Stimulated activated CD8-positive, alpha-beta memory T cell treated with anti-CD3 and anti-CD28 coated beads, Interleukin-4, amount 100 ng/mL, for 24 hours (primary cell): ENCODE measurements at regions not wholly inside any gene's neighbourhood (a gene's known extent, or its start where the extent isn't known, plus 50 kb on each side); places are given as distances from the start of the nearest gene placed in this dataset.

Experiments
- DNase-seq: peaks from one replicate; pipeline ENCODE4 v3.0.0-alpha.2; 2020; ENCODE audit warnings: low read depth

DNA sequence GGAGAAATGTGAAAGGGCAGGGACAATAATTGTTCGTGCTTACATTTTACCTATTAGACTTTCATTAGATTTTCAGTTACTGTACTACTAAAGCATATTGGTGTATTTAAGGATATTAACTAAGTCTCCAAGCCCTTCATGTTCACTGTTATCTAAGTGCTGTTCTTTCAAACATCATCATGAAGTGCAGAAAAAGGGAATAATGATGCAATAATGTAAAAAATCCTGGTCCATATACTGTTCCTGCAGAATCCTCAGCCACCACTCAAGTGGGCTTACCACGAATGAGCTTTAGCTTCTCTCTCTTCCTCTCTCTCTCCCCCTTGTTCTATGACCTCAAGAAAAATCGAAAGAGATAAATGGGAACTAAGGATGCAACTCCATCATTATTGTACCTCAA, 600.7 kb downstream of the UTRN start:
- DNase-seq: no peak

DNA sequence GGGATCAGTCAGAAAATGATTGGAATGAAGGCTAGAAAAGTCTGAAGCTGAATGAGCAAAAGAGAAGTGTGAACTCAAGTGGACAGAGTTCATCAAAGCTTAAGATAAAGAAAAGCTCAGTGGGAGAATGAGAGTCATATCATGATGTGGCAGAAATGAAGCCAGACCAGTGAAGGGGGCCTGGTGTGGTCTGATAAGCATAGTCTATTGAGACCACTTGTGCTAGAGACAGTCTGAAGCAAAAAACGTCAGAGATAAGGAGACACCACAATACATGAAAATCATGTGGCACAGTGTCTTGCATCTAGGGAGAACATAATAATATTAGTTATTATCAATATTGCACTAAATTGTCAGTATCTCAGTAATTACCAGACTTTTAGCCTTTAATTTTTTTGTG, 601.5 kb downstream of the UTRN start:
- no peak for DNase-seq

DNA sequence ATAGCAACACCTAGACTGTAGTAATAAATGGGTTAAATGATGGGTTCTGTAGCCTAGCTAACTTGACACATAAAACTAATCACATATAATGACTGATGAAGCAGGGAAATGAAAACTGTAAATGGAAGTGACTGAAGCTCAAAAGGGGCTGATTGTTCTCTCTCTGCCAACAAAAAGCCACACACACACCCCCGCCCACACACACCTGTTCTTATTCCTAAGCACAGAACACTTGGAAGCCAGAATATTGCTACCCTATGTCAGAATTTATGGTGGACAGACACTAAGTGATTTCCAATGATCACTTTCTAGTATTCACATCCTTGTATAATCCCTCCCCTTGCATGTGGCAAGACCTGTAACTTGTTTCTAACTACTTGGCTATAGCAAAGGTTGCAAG, 603.5 kb downstream of the UTRN start:
- no peak for DNase-seq

DNA sequence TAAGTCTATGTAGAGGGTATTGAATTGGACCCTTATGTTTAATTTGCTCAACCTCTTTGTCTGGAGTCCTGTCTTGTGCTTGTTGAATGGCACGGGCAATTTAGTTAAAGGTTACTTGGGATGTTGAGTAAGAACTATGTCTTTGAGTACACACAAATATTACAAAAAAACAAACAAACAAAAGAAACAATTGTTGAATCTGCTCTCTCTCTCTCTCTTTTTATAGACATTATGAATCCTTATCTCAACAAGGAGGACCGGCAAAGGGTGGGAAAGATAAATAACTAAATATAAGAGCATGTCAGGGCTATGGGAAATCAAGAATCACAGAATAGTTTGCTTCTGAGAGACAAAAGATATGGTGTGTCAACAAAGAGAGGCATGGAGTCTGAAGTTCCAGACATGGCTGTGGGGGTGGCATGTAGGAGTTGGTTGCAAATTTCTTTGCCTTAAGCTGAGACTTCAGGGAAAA, 608.6 kb downstream of the UTRN start:
- DNase-seq: no peak

DNA sequence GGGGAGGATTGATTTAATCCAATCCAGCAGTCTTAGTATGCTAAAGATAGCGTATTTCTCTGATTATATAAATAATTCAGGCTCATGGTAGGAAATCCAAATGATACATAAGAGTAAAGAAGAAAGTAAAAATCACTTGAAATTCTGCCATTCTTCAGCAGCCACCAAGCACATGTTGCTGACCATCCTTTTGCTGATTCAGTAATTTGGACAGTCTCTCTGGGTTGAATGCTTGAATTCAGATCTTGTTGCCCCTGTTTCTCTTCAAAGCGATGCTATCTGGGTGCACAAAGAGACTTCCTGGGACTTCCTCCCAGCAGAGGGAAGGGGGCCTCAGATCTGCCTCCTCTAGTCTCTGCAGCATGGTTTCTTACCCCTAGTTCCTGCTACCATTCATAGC, 609.1 kb downstream of the UTRN start:
- no peak for DNase-seq

DNA sequence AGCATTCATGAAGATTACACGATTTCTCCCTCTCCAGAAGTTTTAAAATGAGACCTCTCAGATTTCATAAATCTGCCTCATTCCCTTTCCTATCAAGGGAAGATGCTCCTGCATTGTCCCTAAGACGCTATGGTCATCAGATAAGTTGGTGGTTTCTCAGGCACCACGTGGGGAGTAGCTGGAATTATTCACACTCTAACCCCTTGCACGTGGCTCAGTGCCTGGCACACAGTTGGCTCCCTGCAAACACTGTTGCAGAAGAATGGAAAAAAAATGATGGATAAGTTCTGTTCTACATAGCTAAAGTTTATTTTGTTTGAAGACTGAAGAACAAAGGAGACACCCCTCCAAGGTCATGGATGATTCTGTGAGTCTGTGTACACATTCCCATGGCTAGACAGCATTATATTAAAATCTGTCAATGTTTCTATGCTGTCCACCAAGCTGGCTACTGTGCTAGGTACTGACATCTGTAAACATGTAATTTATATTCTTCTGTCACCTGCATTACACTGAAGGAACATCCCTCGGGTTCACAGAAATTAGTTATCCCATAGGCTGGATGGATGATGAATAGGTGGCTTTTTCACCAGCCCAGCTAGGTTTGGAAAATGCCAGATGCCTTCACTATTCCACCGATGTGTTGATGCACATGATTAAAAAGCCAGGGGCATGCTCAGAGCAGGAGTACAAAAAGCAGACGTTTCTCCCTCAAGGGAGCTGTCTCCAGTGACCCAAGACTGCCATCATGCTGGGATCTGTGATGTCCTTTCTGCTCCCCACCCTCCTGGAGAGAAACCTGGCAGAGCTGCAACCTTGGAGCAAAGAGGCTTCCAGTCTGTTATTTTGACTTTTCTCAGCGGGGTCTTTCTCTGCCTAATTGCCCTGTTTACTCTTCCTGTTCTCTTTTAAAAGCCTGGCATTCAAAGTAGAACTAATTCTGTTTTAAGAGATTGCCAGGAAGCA, 610.5 kb downstream of the UTRN start:
- no peak for DNase-seq

DNA sequence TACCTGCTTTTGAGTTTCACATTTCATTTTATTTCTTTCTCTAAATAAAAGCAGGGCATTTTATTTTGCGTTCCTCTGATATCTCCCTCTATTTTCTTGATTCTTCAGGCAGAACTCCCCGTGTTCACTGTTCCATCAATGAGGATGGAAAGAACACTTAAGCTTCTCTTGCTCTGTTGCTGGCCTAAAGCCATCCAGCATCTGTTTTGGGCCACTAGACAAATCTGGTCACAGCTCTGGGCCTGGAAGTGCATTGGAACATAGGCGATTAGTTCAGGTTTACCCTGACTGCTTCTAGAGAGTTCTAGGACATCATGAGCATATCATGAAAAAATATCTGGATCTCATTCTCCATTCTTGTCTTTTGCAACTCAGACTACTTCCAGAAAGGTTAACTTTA, 611.2 kb downstream of the UTRN start:
- DNase-seq: no peak

DNA sequence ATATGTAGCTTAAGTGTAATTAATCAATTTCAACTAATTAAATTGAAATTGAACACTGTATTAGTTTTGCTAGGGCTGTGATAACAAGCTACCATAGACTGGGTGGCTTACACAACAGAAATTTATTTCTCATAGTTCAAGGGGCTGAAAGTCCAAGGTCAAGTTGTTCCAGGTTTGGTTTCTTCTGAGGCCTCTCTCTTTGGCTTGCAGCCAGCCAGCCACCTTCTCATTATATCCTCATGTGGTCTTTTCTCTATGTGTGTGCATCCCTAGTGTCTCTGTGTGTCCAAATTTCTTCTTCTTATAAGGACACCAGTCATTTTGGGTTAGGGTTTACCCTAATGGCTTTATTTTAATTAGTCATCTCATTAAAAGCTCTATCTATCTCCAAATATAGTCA, 611.7 kb downstream of the UTRN start:
- no peak for DNase-seq

DNA sequence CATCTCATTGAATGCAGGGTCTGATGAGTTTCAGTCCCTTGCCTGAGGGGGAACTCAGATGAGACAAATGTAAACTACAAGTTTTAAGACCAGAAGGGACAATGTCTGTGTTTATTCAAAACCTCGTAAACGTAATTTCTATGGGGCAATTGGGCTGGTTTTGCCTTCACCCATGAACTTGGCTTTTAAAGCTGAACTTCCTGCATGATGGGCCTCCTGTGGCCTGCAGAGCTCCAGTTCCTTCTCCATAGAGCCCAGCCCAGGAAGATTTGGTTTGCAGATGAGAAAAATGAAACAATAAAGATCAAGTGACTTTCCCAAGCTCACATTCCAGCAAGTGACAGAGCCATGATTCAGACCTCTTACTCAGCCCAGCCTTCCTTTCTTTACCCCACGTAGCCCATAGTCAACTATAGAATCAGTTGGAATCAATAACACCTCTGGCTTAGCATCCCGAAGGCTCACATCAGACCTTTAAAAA, 612.3 kb downstream of the UTRN start:
- DNase-seq: no peak

DNA sequence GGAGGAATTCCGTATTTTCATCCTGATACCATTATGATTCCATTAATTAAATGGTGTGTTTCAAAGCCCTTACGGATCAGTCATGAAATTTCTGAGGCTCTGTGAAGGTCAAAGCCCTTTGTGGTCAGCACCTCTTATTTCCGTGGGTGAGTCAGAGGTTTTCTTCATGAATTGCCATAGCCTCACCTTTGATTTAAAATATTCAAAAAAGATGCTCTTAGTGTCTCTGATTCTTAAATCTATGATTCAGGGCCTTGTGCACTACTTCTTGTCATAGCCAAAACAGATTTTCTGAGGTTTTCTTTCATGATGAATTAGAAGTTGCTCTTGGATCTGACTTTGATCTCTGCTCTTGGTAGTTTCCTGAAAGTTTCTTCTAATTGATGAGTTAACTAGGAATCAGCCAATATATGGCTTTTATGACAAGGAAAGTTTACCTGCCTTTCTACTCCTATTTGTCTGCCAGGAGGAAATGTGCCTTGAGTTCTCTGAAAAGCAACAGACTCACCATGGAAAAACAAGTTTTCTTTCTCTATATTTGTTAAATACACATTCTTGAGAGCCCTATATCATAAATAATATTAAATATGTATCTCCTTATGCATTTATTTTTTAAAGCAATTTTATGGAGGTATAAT, 613.0 kb downstream of the UTRN start:
- DNase-seq: no peak

DNA sequence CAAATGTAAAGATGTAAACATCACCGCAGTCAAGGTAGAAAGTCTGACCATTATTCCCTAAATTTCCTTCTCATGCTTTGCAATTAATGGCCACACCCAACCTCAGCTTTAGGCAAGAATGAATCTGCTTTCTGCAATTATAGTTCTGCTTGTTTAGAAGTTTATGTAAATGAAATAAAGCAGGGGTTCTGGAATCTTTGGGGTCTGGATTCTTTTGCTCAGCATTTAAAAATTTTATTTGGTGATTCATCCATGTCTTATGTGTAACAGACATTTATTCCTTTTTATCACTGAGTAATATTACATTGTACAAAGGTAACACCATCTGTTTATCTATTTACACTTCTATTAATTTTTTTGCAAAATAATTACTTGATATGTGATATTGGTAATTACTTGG, 613.6 kb downstream of the UTRN start:
- no peak for DNase-seq

DNA sequence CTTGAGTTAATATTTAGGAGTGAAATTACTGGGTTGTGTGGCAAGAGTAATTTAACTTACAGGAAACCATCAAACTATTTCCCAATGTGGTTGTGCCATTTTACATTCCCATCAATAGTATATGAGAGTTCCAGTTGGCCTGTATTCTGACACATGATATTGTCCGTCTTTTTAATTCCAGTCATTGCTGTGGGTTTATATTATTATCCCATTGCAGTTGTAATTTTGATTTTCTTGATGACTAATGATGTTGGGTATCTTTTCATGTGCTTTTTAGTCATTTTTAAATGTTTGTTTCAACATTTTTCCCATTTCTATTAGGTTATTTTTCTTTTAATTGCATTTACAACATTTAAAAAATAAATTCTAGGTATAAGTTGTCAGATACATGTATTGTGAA, 614.0 kb downstream of the UTRN start:
- no peak for DNase-seq

DNA sequence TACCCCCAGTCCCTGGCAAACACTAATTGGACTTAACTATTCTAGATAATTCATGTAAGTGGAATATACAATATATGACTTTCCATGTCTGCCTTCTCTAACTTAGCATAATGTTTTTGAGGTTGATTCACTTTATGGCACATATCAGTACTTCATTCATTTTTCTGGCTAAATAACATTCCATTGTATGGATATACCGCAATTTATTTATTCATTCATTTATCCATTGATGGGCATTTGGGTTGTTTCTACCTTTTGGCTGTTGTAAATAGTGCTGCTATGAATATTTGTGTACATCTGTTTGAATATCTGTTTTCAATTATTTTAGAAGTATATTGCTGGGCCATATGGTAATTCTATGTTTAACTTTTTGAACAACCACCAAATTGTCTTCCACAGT, 616.3 kb downstream of the UTRN start:
- DNase-seq: no peak

DNA sequence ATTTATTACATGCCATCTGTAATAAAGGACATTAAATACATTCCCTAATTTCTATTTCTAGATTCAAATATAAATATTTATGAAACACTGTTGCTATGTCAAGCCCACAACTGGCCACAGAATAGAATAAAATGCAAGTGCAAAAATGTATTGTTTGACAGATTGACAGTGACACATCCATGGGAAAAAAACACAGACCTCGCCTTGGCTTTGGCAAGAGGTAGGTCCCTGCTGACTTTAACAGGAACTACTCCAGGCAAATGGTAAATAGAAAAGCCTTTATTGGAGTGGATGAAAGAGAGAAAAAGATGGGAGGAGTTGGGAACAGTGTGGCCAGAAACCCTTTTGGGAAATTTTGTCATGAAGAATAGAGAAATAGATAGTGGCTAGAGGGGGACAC, 622.9 kb downstream of the UTRN start:
- no peak for DNase-seq

DNA sequence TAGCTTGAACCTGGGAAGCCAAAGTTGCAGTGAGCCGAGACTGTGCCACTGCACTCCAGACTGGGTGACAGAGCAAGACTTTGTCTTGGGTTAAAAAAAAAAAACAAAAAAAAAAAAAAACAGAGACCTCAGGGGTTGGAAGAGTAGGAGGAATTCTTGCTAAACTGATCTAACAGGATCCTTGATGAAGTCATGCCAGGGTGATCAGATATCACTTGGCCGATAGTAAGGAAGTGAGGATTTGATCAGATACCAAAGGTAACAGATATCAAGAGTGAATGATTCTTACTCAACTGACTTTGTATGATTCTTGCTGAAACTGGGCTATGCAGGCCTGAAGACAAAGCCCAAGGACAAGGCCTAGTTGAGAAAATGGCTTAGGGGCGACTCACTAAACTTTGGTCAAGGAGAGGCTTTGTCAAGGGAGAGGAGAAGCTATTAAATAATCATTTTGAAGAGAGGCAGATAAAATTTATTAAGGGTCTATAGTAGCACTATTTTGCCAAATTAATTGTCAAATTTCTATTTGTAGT, 624.7 kb downstream of the UTRN start:
- no peak for DNase-seq

DNA sequence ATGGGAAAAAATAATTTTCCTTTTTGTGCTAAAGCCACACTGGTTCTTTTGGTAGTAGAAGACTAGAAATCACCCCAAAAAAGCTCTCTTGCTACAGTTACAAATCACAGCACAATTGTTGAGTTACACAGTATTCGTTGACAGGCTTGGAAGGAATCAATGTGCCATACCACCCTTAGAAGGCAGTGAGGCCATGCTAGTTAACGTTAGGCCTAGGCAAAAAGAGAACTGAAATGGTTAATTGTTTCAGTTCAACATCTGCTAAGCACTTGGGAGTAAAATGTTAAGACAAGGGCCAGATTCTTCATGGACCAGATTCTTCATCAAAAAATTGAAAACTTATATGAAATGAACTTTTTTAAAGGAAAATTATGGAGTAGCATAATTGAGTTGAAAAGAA, 626.2 kb downstream of the UTRN start:
- DNase-seq: no peak

DNA sequence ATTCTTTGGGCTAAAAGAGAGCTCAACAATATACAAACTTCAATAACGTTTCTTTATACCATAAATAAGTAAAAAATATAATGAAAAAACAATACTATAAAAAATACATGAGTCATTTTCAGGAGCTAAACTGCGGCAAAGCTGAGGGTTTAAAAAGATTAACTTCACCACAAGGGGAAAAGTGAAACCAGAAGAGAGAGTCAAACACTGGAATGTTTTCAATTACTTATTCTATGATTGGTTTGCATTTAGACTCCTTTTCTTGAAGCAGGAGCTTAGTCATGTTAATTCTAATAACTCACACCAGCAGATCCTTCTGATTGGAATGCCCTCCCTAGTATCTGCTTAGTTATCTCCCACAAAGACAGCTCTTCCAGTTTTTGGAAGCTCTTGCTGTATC, 627.3 kb downstream of the UTRN start:
- DNase-seq: no peak

DNA sequence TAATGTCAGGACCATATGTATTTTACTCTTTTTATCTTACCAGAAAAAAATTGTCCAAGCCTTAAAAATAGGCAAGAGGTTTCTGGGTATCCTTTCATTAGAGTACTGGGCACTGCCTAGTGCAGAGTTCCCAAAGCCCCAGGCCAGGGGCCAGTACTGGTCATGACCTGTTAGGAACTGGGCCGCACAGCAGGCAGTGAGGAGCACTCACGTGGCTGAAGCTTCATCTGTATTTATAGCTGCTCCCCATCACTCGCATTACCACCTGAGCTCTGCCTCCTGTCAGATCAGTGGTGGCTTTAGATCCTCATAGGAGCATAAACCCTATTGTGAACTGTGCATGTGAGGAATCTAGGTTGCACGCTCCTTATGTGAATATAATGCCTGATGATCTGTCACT, 632.9 kb downstream of the UTRN start:
- no peak for DNase-seq

DNA sequence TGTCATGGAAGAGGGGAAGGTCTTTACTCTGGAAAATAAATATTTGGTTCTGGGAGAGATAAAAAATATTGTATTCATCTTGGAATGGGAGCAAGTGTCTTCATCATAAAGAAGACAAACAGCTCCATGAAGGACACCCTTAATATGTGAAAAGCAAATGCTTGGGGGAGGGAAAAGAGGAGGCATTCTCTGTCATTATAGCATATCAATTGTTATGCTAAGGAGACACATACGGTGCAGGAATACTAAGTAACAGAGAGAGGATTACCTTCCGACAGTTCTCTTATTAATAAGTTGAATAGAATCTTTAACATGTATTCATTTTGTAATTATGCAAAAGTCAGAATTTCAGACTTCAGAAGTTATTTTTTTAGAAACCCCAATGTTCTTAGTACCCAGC, 634.4 kb downstream of the UTRN start:
- no peak for DNase-seq

DNA sequence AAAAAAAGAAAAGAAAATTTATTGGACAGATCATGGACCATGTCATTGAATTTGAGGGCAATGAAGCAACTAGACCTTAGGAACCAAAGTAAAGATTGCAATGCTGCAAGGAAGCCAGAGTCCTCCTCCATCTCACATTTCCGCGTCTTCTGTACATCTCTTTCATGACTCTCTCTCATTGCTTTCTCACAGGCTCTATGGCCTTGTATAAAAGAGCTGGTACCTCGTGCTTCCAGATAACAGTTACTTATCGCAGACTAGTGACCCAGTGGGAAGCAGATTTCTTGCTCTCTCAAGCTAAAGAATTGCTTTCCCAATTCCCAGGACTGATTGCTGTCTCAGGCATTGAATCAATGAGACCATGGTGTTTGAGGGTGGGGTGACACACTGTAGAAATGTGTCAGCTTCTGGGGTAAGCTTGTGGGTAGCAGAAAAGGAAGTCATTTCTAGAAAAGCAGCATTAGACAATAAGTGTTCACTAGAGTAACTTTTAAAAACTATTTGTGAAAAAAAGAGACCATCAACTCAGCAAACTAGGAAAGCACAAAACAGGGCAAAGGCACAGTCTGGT, 635.3 kb downstream of the UTRN start:
- DNase-seq: no peak

DNA sequence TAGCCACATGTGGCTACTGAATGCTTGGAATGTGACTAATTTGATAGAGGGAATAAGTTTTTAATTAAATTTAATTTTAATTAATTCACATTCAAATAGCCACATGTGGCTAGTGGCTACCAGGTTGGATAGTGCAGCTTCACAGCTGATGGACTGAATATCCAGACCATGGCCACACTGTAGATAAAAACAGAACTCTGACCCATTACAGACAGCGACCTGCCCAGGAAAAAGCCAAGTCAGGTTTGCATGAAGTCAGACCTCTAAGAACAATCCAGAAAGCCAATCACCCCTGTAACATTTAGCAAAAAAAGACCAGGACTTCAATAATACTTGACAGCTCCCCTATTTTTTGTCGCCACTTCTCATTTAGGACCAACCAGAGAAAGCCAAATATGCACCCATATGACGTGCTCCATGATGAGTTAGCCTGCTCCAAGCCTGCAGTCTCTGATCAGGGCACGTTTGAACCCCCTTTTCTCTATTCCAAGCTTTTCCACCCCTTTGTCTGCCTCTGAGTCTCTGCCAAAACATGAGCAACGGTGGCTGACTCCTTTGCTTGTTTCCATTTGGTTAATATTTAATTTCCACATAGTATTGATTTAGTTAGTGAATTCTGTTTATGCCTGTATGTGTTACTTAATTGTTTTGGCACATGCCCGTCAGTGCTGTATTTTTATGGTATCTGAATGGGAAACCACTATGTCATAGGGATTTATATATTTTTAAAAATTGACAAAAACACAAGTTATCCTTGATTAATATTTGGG, 636.3 kb downstream of the UTRN start:
- DNase-seq: no peak

DNA sequence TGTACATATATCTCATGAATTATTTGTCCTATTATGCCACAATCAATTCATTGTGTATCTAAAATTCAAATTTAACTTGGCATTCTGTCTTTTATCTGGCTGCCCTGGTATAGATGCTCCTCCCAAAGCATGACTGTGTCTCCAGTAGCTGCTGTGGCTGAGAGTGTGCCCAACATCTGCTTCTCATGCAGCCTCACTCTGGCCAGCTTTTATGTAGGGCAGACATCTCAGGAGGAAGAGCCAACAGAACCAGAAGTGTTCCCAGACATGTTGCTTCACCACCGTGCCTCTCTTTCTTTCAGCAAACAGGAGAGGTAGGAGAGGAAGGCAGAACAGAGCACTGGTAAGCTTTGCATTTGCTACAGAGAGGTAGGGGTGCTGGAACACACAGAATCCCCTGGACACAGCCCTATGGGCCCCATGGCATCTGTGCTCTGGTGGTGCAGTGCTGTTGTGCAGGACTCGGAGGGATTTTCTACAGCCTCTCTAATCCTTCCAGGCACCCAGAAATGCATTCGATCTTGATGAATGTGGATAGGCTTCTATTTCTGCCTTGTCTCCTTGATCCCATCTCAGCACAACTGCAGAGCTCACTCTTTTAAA, 637.1 kb downstream of the UTRN start:
- no peak for DNase-seq
